ENCODE measurements at regions not wholly inside any gene's neighbourhood (a gene's known extent, or its start where the extent isn't known, plus 50 kb on each side); places are given as distances from the start of the nearest gene placed in this dataset.

GRCh38 chr4:52472444-52472843 lies 186.7 kb downstream of the USP46 start:
- WGBS, 2 donors: 48 to 49% methylated on average over 1 of the region's 1 CpG
- no peak for DNase-seq (ENCODE audit: low spot score in 2 of 2)
- TF ChIP-seq, protein P1, sequence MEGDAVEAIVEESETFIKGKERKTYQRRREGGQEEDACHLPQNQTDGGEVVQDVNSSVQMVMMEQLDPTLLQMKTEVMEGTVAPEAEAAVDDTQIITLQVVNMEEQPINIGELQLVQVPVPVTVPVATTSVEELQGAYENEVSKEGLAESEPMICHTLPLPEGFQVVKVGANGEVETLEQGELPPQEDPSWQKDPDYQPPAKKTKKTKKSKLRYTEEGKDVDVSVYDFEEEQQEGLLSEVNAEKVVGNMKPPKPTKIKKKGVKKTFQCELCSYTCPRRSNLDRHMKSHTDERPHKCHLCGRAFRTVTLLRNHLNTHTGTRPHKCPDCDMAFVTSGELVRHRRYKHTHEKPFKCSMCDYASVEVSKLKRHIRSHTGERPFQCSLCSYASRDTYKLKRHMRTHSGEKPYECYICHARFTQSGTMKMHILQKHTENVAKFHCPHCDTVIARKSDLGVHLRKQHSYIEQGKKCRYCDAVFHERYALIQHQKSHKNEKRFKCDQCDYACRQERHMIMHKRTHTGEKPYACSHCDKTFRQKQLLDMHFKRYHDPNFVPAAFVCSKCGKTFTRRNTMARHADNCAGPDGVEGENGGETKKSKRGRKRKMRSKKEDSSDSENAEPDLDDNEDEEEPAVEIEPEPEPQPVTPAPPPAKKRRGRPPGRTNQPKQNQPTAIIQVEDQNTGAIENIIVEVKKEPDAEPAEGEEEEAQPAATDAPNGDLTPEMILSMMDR (IDR thresholded peaks at IDR 0.05): no peak
- no peak for TF ChIP-seq POLR2A (IDR thresholded peaks at IDR 0.05)
- intact Hi-C loops (cut with DNase I; ENCODE audit: low total_unique reads): no loop called here
- H3K4me3 ChIP-seq (ENCODE audit: low read depth, poor library complexity, severe bottlenecking): no peak overlapping the region

DNA sequence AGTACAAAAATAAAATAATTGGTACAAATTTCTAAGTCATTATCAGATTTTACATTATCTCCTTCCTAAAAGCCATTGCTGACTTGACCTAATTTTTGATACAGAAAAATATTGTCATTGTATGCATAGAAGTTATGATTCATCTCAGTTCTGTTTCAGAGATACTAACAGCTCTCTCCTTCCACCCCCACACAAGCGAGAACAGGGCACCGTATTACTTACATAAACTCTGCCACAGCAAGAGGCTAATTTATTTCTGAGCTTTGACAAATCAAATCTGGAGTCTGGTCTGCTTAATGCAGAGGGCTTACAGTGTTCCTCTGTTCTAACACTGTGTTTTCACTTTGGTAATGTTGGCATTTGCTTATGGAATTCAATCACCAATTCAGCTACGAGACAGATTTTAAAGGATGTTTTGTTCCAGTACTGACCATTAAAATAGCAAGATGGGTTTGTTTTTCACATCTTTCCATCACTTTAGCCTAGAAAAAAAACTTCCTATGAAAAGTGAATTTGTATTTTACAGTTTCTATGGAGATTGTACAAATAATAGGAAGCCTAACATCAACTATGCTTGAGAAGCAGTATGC lies 181.8 kb downstream of the USP46 start:
- H3K4me3 ChIP-seq (ENCODE audit: low read depth, poor library complexity, severe bottlenecking): no peak overlapping the region
- intact Hi-C loops (cut with DNase I; ENCODE audit: low total_unique reads): no loop called here
- WGBS, 2 donors: 72 to 74% methylated on average over 3 of the region's 3 CpGs
- DNase-seq (ENCODE audit: low spot score in 2 of 2): no peak
- no peak for TF ChIP-seq POLR2A (IDR thresholded peaks at IDR 0.05)
- TF ChIP-seq, protein P1 (IDR thresholded peaks at IDR 0.05): no peak

- DNase-seq (ENCODE audit: low spot score in 2 of 2): no peak
- no peak for TF ChIP-seq POLR2A (IDR thresholded peaks at IDR 0.05)
- TF ChIP-seq, protein P1 (IDR thresholded peaks at IDR 0.05): no peak
- intact Hi-C loops (cut with DNase I; ENCODE audit: low total_unique reads): no loop called here
- no peak overlapping the region for H3K4me3 ChIP-seq (ENCODE audit: low read depth, poor library complexity, severe bottlenecking)
- WGBS, 2 donors: 33 to 34% methylated on average over 2 of the region's 2 CpGs
These were observed 175.8 kb downstream of the USP46 start for GRCh38 chr4:52483186-52483890.

GRCh38 chr4:52507774-52508173 lies 151.3 kb downstream of the USP46 start:
- WGBS, 2 donors: 69 to 74% methylated on average over 1 of the region's 1 CpG
- intact Hi-C loops (cut with DNase I; ENCODE audit: low total_unique reads): no loop called here
- TF ChIP-seq POLR2A (IDR thresholded peaks at IDR 0.05): no peak
- TF ChIP-seq, protein P1 (IDR thresholded peaks at IDR 0.05): no peak
- H3K4me3 ChIP-seq (ENCODE audit: low read depth, poor library complexity, severe bottlenecking): no peak overlapping the region
- no peak for DNase-seq (ENCODE audit: low spot score in 2 of 2)

- H3K4me3 ChIP-seq (ENCODE audit: low read depth, poor library complexity, severe bottlenecking): no peak overlapping the region
- intact Hi-C loops (cut with DNase I; ENCODE audit: low total_unique reads): no loop called here
- WGBS, 2 donors: 77 to 79% methylated on average over 3 of the region's 3 CpGs
- no peak for DNase-seq (ENCODE audit: low spot score in 2 of 2)
- no peak for TF ChIP-seq POLR2A (IDR thresholded peaks at IDR 0.05)
- TF ChIP-seq, protein P1 (IDR thresholded peaks at IDR 0.05): no peak
These were observed 148.0 kb downstream of the USP46 start for GRCh38 chr4:52510939-52511565.
